ENCODE measurements at regions not wholly inside any gene's neighbourhood (a gene's known extent, or its start where the extent isn't known, plus 50 kb on each side); places are given as distances from the start of the nearest gene placed in this dataset.

GRCh38 chr6:152811785-152812184 lies 61.2 kb downstream of the VIP start:
- no peak overlapping the region for H3K9ac ChIP-seq (replicated peaks in 1 of 4; ENCODE audit: extremely low read depth in 1 of 4, low read depth in 3 of 4, low read length in 3 of 4)
- 71% methylated on average over 1 of the region's 1 CpG; no CpG with 5 or more reads in 1 of the 2 experiments for WGBS, 2 experiments (ENCODE audit: extremely low coverage in 1 of 2, insufficient coverage in 1 of 2, insufficient read length in 1 of 2, insufficient replicate concordance in 2 of 2, low coverage in 1 of 2, low lambda C conversion rate in 2 of 2, missing lambda C conversion rate in 1 of 2)
- H3K18ac ChIP-seq (ENCODE audit: extremely low read depth, low read length) = no peak overlapping the region
- CTCF ChIA-PET (ENCODE audit: partially characterized antibody) = interaction anchor here (1.0 to 1.3 kb wide), 2 partner anchors 10 to 27 kb away, joined by 3 to 4 read pairs; no protein-coding TSS in a partner anchor
- DNase-seq (ENCODE audit: low read depth in 1 of 2, low spot score in 2 of 2) = no peak
- H4K5ac ChIP-seq (ENCODE audit: insufficient read length, low read depth, low read length) = no peak overlapping the region
- POLR2A ChIA-PET (ENCODE audit: partially characterized antibody) = no interaction called here
- H3K23ac ChIP-seq (ENCODE audit: insufficient read length) = no peak overlapping the region
- H2BK20ac ChIP-seq (ENCODE audit: low read length) = no peak overlapping the region
- H3K79me2 ChIP-seq (ENCODE audit: control insufficient read depth in 1 of 2, insufficient read depth in 2 of 2, low read length in 2 of 2) = no peaks in the 10 kb centered on the region
- no peak overlapping the region for H2AK5ac ChIP-seq (ENCODE audit: low read depth, low read length)
- no peak overlapping the region; the same call in 1 of the 2 replicates for H2BK12ac ChIP-seq (ENCODE audit: low read depth, low read length)
- no peak overlapping the region for H3K4ac ChIP-seq (replicated peaks; ENCODE audit: insufficient read length, low read depth, low read length)
- no peak for FAIRE-seq
- no peaks in the 10 kb centered on the region; a peak in 1 of 7 replicates for H3K4me1 ChIP-seq (replicated peaks in 1 of 4; ENCODE audit: control insufficient read depth in 3 of 4, insufficient read depth in 4 of 4, low read length in 3 of 4)
- no peaks in the 10 kb centered on the region for H3K36me3 ChIP-seq (ENCODE audit: control insufficient read depth in 2 of 4, insufficient read depth in 4 of 4, low read length in 3 of 4)
- no peak overlapping the region for H4K8ac ChIP-seq (ENCODE audit: extremely low read depth, insufficient read depth, low read length)
- H3K9me3 ChIP-seq (ENCODE audit: insufficient read depth in 2 of 2, low read depth in 1 of 2, low read length in 1 of 2) = no peaks in the 10 kb centered on the region
- H4K20me1 ChIP-seq (replicated peaks in 1 of 2; ENCODE audit: control insufficient read depth in 1 of 2, insufficient read depth in 2 of 2, low read length in 2 of 2) = no peaks in the 10 kb centered on the region
- no peak overlapping the region for H3K4me2 ChIP-seq (ENCODE audit: insufficient read depth in 1 of 2, low read depth in 2 of 2, low read length in 2 of 2)
- H4K91ac ChIP-seq (replicated peaks; ENCODE audit: insufficient read length, low read length) = no peak overlapping the region
- H2BK15ac ChIP-seq (ENCODE audit: low read length) = no peak overlapping the region
- H3K4me3 ChIP-seq (ENCODE audit: extremely low read depth in 1 of 4, insufficient read depth in 2 of 4, low read depth in 3 of 4, low read length in 4 of 4) = no peak overlapping the region
- H2BK120ac ChIP-seq (replicated peaks; ENCODE audit: low read depth, low read length) = no peak overlapping the region
- H3K27me3 ChIP-seq (replicated peaks in 1 of 4; ENCODE audit: control insufficient read depth in 3 of 4, extremely low read depth in 1 of 4, insufficient read depth in 3 of 4, low read length in 3 of 4) = no peaks in the 10 kb centered on the region
- H3K23me2 ChIP-seq (ENCODE audit: low read depth, low read length) = no peaks in the 10 kb centered on the region
- no peak overlapping the region for H3K56ac ChIP-seq (replicated peaks; ENCODE audit: insufficient read length, low read depth, low read length)
- no peaks in the 10 kb centered on the region for H3K79me1 ChIP-seq (ENCODE audit: low read depth, low read length)
- H3K27ac ChIP-seq (ENCODE audit: low read depth, low read length) = no peak overlapping the region
- no peak overlapping the region for H2BK5ac ChIP-seq (ENCODE audit: low read depth, low read length)
- H3K14ac ChIP-seq (ENCODE audit: insufficient read length) = no peak overlapping the region
- no peak overlapping the region for H2AFZ ChIP-seq (ENCODE audit: low read length)
- no peak for TF ChIP-seq ATF2 (IDR thresholded peaks at IDR 0.05; ENCODE audit: low read length)
- TF ChIP-seq SIX5 (IDR thresholded peaks at IDR 0.05; ENCODE audit: low read depth, low read length) = no peak
- TF ChIP-seq EZH2 (IDR thresholded peaks at IDR 0.05; ENCODE audit: low read depth, low read length, severe bottlenecking) = no peak
- no peak for TF ChIP-seq KDM5A (IDR thresholded peaks at IDR 0.05; ENCODE audit: low read length)
- TF ChIP-seq GABPA (IDR thresholded peaks at IDR 0.05; ENCODE audit: borderline replicate concordance, insufficient read depth, low read length) = no peak
- TF ChIP-seq CREB1 (IDR thresholded peaks at IDR 0.05) = no peak
- TF ChIP-seq RNF2 (IDR thresholded peaks at IDR 0.05; ENCODE audit: borderline replicate concordance, low read depth, low read length, missing control alignments, poor library complexity, severe bottlenecking) = no peak
- no peak for TF ChIP-seq POU5F1 (IDR thresholded peaks at IDR 0.05; ENCODE audit: low read depth, low read length)
- TF ChIP-seq JUN (IDR thresholded peaks at IDR 0.05; ENCODE audit: low read depth, low read length) = no peak
- no peak for TF ChIP-seq RFX5 (IDR thresholded peaks at IDR 0.05; ENCODE audit: borderline replicate concordance, low read depth, low read length)
- no peak for TF ChIP-seq GTF2F1 (IDR thresholded peaks at IDR 0.05; ENCODE audit: borderline replicate concordance, low read depth, low read length)
- no peak for TF ChIP-seq ZNF274 (IDR thresholded peaks at IDR 0.05; ENCODE audit: borderline replicate concordance, extremely low read depth, low read length)
- TF ChIP-seq CHD1 (IDR thresholded peaks at IDR 0.05; ENCODE audit: low read depth, low read length) = no peak

Measured in H1 (cell line).